GM18858 (cell line): ENCODE measurements at regions not wholly inside any gene's neighbourhood (a gene's known extent, or its start where the extent isn't known, plus 50 kb on each side); places are given as distances from the start of the nearest gene placed in this dataset.
A peak's percentile ranks its signal among the peaks of the same experiment; 100 is the strongest.
"Not testable (repeated sequence)": the region's sequence is repeated elsewhere in the genome, so short reads cannot be mapped to it uniquely, and the experiment has no call there.

Experiments used
- ATAC-seq: cut with Tn5 transposase; IDR thresholded peaks from one replicate; pipeline ENCODE4 v1.9.1; 2021; ENCODE audit not compliant: unreplicated experiment

DNA sequence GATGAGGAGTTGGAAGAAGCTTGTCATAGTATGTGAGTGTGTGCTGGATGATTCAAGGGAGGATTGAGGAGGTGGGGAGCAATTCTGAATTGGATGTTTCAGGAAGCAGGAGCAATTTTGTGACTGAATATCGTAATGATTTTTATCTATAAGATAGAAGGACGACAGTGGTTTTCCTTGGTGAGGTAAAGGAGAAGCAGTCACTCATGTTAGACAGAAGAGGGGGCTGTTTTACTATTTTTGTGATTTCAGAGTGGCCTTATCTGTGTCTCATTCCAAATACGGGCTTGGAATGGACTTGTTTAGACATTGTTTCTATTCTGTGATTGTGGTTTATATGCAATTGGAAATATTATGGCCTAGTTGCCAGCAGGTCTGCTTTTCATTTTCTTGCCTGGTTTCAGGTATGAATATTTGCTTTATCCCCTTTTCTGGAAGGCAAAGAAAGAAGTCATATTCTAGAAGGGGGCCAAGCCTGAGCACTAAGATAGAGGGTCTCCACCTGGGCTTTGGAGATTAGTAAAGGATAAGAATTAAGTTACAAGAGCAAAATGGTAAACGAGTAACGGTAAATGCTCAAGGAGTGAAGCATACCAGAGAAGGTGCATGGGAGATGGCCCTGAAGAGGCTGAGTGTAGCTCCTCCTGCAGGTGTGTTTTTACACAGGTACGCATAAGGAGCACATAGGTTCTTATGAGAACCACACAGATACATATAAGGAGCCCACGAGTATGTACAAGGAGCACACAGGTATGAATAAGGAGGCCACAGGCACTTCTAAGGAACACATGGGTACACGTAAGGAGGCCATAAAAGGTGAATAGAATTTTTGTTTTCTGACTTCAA, 124.6 kb upstream of the KCNAB1 start:
- ATAC-seq = peak; percentile 44

DNA sequence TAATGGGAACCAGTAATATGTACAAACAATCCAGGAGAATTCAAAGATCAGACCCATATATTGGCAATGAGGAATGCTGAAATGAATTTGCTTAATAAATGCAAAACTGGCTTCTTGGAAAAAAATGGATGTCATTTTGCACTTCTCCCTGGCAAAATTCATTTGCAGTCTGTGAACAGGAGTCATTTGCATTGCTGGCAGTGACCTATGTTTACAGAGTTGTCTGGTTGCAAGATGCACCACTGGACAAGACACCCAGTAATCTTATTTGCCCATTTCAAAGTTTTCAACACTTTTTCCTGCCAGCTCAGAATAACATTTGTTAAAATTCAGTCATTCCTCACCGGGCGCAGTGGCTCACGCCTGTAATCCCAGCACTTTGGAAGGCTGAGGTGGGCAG, 123.5 kb upstream of the KCNAB1 start:
- no peak for ATAC-seq

DNA sequence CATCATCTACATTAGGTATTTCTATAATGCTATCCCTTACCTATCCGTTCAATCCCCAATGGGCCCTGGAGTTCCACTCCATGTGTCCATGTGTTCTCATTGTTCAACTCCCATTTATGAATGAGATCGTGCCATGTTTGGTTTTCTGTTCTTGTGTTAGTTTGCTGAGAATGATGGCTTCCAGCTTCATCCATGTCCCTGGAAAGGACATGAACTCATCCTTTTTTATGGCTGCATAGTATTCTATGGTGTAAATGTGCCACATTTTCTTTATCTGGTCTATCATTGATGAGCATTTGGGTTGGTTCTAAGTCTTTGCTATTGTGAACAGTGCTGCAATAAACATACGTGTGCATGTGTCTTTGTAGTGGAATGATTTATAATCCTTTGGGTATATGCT, 122.2 kb upstream of the KCNAB1 start:
- ATAC-seq = not testable (repeated sequence)

DNA sequence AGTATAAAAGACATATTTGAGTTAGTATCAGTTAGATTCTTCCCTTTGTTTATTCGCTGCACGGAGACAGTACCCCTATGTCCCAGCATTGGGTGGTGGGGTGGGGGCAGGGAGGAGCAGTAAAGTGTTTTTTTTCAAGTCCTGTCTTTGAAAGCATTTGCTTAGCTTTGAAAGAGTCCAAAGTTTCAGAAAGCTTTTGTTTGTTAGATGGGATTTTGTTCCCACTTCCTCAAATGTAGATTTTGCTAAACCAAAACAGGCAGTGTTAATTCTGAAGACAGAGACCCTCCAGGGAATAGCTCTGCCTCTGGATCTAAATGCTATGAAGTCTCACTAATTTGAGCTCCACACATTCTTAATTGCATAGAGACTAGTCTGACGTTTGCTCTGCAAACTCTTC, 114.6 kb upstream of the KCNAB1 start:
- ATAC-seq = no peak

DNA sequence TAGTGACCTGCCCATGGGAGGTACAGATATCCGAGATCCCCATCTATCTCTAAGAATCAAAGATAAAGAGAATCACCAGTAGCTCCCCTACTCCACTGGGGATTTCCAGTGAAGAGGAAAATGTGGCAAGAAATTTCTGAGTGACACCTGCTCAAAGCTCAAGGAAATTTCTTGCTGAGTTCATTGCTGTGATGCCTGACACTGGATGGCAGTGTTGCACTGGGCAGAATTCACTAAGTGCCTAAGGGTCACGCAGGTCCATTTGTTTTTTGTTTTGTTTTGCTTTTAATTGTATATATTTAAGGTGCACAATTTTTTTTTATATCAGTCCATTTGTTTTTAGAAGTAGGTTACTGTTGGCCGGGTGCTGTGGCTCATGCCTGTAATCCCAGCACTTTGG, 109.5 kb upstream of the KCNAB1 start:
- no peak for ATAC-seq

DNA sequence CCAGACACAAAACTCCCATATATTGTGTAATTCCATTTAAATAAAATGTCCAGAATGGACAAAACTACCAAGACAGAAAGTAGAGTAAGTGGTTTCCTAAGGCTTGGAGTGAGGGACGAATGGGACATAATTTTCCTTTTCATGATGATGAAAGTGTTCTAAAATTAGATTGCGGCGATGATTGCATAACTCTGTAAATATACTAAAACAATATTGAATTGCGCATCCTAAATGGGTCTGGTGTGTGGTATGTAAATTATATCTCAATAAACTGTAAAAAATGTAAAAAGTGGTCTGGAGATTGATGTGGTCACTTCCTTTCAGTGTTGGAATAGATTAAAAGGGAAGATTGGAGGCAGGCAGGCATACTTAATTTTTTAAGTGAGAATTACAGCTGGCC, 105.9 kb upstream of the KCNAB1 start:
- ATAC-seq = no peak

DNA sequence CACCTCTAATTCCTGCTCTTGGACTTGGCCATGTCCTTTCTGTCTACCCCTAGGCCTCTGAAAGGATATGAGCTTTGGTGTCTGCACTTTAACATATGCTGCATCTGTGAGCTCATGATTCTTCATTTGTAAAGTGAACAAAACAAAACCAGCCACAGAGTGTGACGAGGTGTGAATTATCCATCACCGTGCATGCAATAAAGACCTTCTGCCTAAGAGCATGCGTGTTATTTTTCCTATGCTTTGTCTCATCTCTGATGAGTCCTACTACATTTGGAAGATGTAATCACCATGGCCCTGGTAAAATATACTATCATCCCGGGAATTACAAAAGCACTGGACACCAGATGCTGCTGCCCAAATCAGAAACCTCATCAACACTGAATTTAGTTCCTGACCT, 103.5 kb upstream of the KCNAB1 start:
- ATAC-seq = no peak

DNA sequence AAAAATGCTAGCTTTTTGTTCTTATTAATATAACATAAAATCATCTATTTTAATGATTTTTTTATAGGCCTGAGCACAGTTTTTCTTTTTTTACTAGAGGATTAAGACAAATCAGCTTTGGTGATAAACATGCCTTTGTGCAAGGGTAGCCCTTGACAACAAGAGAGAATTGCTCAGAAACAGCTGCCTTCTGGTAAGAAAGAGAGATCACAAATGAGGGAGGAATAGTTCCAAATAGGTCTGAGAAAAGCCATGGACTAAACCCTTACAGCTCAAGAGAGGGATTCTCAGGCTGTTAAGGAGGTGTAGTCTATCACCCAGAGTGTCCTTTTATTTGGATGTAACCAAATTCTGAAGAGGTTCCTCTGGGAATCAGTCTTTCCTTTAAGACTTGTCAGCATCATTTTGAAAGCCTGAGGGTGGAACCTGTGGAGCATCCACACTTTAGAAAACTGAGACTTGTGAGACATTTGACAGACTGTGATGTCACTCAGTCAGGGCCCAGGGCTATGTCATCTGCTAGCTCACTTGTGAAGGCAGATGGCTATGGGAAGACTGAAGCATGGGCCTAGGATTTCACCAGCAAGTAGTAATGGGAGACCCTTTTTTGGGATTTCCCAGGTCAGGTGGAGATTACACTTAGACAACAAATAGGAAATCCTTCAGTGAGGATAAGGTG, 102.9 kb upstream of the KCNAB1 start:
- no peak for ATAC-seq

DNA sequence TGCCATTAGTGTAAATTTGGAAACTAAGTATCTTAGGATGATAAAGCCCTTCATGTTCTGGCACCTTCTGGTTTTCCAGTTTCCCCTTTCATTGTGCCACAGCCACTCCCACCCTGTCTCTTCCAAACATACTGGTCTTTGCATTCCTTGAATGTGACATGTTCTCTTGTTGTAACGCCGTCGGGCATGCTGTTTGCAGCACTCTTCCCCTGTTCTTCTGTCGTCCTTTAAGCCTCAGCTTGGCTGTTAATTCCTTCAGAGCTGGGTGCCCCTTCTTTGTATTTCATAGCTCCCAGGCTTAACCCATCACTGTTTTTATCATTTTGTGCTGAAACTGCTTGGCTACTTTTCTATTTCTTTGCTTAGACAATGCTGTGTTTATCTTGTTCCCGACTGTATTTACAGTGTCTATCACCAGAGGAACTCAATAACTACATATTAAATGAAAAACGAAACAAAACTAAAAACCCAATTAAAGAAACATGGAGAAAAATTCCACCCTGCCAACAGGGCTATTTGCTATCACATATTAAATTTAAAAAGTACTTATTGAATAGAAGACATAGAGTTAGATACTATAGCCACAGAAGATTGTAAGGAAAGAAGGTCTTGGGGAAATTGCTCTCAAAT, 95.4 kb upstream of the KCNAB1 start:
- no peak for ATAC-seq

DNA sequence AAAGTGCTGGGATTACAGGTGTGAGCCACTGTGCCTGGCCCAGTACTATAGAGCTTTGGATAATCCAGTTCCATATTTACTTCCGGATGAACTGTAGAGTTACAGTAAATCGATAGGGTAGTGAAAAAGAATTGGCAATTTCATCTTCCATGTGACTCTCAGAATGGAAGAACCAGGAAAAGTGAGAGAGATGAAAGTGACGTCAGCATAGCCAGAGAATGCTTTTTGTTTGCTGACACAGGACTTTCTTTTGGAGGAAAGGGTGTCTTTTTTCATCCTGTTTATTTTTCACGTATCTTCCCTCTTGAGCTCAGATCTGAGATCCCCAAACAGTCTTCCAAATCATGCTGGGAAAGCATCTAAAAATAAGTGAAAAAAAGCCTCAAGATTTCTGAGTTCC, 91.2 kb upstream of the KCNAB1 start:
- ATAC-seq = no peak

DNA sequence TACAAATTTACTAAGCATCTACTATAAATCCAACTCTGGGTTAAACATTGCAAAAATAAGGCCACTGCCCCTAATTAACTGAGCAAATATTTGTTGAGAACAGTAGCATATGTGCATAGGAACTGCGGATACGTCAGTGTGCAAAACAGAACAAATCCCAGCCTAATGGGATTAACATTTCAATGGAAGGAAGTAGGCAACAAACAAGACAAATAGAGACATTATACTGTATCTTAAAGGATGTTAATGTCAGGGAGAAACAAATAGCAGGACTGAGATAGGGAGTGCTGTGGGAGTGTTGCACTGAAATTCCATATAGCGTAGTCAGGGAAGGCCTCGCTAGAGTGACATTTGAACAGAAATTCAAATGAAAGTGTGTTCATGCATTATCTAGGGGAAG, 89.7 kb upstream of the KCNAB1 start:
- no peak for ATAC-seq

DNA sequence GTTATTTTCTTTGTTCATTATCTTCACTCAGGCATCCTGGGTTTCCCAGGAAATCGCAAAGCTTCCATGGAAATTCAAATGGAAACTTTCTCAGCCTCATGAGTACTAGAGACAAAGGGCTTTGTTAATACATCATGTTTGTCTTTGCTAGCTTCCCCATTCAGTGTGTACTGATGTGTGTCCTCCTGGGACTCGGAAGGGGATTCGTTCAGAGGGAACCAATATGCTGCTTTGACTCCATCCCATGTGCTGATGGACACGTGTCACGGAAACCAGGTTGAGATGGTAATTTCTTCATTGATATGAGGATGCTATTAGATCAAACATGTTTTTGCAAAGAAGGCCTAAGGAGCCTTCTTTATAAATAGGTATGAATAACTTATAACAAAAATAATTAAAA, 87.0 kb upstream of the KCNAB1 start:
- ATAC-seq = no peak

DNA sequence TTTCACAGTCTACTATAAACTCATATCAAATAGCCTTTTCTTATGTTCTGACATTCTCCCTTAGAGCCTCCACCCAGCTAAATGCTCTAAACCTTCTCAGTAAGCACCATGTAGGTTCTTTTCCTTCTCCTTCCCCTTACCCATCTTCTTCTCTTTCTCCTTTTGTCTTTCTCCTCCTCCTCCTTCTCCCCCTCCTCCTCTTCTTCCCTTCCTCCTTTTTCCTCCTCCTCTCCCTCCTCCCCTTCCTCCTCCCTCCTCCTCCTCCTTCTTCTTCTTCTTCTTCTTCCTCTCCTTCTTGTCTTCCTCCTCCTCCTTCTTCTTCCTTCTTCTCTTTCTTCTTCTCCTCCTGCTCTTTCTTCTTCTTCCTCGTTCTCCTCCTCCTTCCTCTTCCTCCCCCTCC, 85.2 kb upstream of the KCNAB1 start:
- no peak for ATAC-seq

DNA sequence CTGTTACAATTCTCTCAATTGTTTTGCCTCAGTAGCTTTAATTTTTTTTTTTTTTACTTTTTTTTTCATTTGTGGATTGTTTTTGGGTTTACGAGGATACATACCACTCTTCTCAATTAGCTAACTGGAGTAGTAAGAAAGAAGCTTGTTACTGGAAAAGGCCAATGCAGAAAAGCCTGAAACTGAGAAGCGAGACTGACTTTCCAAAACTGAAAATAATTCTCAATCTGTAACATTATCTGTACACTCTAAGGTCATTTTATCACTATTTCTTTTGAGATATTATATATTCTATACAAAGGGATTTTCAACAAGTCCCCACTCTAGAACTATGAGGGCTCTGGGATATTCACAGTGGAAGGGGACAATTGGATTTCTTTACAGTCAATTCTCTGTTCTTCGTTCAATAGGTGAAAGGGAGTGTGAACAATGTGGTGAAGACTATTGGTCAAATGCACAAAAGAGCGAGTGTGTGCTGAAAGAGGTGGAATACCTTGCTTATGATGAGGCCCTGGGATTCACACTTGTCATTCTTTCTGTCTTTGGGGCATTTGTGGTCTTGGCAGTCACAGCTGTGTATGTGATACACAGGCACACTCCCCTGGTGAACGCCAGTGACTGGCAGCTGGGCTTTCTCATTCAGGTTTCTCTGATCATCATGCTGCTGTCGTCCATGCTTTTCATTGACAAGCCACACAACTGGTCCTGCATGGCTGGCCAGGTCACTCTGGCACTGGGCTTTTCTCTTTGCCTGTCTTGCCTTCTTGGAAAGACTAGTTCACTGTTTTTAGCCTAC, 83.9 kb upstream of the KCNAB1 start:
- ATAC-seq = no peak

DNA sequence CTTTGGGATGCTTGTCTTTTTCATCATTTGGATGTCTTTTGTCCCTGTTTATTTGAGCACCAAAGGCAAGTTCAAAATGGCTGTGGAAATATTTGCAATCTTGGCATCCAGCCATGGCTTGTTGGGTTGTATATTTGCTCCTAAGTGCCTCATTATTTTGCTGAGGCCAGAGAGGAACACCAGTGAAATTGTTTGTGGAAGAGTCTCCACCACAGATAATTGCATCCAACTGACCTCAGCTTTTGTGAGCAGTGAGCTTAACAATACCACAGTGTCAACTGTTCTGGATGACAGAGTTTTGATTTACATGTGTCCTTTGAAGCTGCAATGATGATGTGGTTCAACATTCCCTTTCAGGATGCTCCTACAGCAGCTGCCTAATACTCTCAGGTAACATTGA, 83.0 kb upstream of the KCNAB1 start:
- no peak for ATAC-seq

DNA sequence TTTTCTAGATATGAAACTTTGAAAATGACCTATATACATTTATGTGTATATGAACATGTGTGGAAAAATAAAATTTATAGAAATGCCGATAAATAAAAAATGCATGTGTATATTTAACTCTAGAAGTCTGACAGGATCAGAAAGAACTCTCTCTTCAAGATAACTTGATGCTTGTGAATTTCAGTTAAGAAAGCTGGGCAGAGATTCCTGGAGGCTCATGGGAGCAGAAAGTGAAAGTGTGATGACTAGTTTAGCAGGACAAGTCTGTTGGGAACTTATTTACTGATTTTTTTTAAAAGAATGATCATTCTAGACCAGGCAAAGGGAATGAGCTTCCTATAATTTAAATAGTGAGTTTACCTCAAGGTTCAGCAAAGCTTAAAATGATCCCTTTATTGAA, 81.5 kb upstream of the KCNAB1 start:
- ATAC-seq = no peak

DNA sequence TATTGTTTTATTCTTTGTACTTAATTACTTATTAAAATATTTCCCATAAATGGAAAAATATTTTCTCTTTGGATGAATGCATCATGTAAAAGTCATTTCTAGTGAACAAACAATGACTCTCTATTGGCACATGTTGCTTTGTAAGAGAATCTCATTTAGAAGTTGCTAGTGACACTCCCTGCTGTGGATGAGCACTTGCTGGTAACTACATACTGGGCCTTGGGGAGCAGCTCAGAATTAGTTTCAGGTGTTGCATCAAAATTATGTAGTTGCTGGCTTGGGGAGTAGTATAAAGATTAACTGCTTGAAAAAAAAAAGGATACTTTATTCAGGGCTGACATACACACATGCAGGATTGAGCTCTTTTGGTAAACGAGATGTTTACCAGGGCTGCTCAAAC, 80.3 kb upstream of the KCNAB1 start:
- no peak for ATAC-seq

DNA sequence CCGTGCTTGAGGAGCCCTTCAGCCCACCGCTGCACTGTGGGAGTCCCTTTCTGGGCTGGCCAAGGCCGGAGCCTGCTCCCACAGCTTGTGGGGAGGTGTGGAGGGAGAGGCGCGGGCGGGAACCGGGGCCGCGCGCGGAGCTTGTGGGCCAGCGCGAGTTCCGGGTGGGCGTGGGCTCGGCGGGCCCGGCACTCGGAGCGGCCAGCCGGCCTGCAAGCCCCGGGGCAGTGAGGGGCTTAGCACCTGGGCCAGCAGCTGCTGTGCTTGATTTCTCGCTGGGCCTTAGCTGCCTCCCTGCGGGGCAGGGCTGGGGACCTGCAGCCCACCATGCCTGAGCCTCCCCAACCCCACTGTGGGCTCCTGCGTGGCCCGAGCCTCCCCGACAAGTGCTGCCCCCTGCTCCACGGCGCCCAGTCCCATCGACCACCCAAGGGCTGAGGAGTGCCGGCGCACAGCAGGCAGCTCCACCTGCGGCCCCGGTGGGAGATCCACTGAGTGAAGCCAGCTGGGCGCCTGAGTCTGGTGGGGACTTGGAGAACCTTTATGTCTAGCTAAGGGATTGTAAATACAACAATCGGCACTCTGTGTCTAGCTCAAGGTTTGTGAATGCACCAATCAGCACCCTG, 79.0 kb upstream of the KCNAB1 start:
- ATAC-seq = not testable (repeated sequence)

DNA sequence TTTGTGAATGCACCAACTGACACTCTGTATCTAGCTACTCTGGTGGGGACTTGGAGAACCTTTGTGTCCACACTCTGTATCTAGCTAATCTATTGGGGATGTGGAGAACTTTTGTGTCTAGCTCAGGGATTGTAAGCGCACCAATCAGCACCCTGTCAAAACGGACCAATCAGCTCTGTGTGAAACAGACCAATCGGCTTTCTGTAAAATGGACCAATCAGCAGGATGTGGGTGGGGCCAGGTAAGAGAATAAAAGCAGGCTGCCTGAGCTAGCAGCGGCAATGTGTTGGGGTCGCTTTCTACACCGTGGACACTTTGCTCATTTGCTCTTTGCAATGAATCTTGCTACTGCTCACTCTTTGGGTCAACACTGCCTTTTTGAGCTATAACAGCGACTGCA, 78.5 kb upstream of the KCNAB1 start:
- ATAC-seq = not testable (repeated sequence)

DNA sequence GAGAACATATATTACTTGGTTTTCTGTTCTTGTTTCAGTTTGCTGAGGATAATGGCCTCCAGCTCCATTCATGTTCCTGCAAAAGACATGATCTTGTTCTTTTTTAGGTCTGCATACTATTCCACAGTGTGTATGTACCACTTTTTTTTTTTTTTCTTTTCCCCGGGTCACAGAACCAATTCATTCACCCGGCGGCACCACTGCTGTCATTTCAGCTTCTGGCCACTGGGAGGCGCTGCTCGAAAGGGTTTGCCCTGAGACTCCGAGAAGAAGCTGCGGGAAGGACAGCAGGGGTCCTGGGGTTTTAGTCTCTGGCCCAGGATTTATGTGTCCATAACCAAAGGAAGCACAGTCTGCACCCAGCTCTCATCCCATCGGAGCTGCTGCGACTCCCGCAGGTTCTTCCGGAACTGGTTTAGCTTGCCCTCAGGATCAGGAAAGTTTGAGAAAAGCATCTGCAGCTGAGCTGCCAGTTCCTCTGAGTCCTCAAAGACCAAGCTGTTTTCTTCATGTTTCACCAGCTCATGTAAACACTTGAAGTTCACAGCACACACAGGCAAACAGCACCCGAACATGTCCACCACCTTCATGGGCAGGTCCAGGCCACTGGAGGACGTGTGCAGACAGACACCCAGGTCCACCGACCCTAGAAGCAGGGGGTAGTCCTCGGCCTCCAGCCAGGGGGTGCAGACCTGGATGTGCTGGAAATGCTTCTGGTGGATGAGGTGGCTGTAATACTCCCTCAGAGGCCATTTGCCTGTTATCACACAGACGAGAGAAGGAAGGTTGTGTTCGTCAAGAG, 76.3 kb upstream of the KCNAB1 start:
- not testable (repeated sequence) for ATAC-seq
